SK-N-SH (cell line): ENCODE measurements at regions not wholly inside any gene's neighbourhood (a gene's known extent, or its start where the extent isn't known, plus 50 kb on each side); places are given as distances from the start of the nearest gene placed in this dataset.

Source experiments
- CTCF ChIP-seq: fragments of 200-600 bp; sonication (generic); IDR thresholded peaks from 2 replicates; pipeline ENCODE4 v1.6.1; 2017; ENCODE audit warnings: antibody characterized with exemption, mild to moderate bottlenecking, moderate library complexity
- EZH2phosphoT487 ChIP-seq: fragments of 200-600 bp; sonication (generic); IDR thresholded peaks from 2 replicates; pipeline ENCODE4 v1.6.1; 2017; ENCODE audit warnings: low read depth, mixed run types, mild to moderate bottlenecking, antibody characterized with exemption, moderate library complexity, borderline replicate concordance
- GABPA ChIP-seq: IDR thresholded peaks from 2 replicates; pipeline ENCODE4 v1.4.0; 2012; ENCODE audit warnings: low read depth, mild to moderate bottlenecking
- POLR2AphosphoS5 ChIP-seq: IDR thresholded peaks from 2 replicates; pipeline ENCODE4 v1.6.1; 2012; ENCODE audit warnings: low read depth, low read length
- SIN3A ChIP-seq: IDR thresholded peaks from 2 replicates; pipeline ENCODE4 v1.6.1; 2012; ENCODE audit warnings: low read depth, mild to moderate bottlenecking, low read length, moderate library complexity, borderline replicate concordance
- SMC3 ChIP-seq: IDR thresholded peaks from 2 replicates; pipeline ENCODE4 v1.6.1; 2012; ENCODE audit warnings: low read depth, low read length, improper control_type of control experiment
- TEAD4 ChIP-seq: IDR thresholded peaks from 2 replicates; pipeline ENCODE4 v1.4.0; 2012; ENCODE audit warnings: mild to moderate bottlenecking, borderline replicate concordance; ENCODE audit not compliant: insufficient read depth
- USF2 ChIP-seq: fragments of 150-350 bp; IDR thresholded peaks from 2 replicates; pipeline ENCODE4 v1.6.1; 2017; ENCODE audit warnings: antibody characterized with exemption, low read length, low read depth, borderline replicate concordance
- YY1 ChIP-seq: IDR thresholded peaks from 2 replicates; pipeline ENCODE4 v1.4.0; 2012; ENCODE audit warnings: low read depth, mild to moderate bottlenecking

GRCh38 chr1:47545912-47546483 is 108.2 kb downstream of the FOXD2 start:
- TF ChIP-seq CTCF (no peak), POLR2AphosphoS5 (no peak), EZH2phosphoT487 (no peak), YY1 (no peak), USF2 (no peak), GABPA (no peak), SIN3A (no peak), TEAD4 (no peak), SMC3 (no peak)
